HL-60 (cell line): ENCODE measurements at regions not wholly inside any gene's neighbourhood (a gene's known extent, or its start where the extent isn't known, plus 50 kb on each side); places are given as distances from the start of the nearest gene placed in this dataset.

Experiments used
- CTCF ChIP-seq: IDR thresholded peaks from one replicate; pipeline ENCODE4 v1.5.1; 2011; ENCODE audit warnings: low read length, control low read depth, inconsistent platforms; ENCODE audit not compliant: insufficient read depth
- GABPA ChIP-seq: IDR thresholded peaks from 2 replicates; pipeline ENCODE4 v1.6.1; 2012; ENCODE audit warnings: low read depth
- POLR2AphosphoS5 ChIP-seq: IDR thresholded peaks from 2 replicates; pipeline ENCODE4 v1.6.1; 2012; ENCODE audit warnings: low read depth
- REST ChIP-seq: IDR thresholded peaks from 2 replicates; pipeline ENCODE4 v1.6.1; 2012; ENCODE audit warnings: low read depth; ENCODE audit not compliant: insufficient replicate concordance

DNA sequence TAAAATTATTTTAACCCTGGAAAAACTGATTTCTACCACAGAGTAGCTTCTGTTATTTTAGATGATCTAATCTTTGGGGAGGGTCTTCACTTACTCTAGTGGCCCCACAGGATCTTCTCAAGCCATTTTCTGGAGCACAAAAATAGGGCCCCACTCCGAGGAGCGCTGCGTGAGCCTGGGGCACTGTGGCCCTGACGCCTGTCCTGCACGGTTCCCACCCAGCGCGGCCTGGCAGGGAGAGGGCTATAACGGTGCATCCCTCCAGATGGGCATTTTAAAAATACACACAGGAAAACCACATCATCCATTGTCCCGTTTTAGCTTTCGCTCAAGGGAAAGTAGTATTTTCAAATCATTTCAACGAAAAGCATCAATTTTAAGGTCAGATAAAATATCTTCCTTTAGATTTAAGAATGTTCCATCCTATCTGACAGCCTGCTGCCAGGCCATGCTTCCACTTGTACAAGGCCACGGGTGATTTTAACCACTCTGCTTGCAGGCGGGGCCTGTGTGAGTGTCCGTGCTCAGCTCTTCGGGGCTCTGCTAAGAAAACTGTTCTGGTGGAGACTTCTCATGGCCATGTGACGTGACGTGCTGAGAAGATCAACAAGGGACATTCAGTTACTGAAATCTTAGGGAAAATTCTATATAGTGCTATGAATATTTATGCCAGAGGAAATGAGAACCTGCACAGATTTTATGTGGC lies 683.8 kb upstream of the SGCG start:
- no peak for TF ChIP-seq CTCF
- no peak for TF ChIP-seq POLR2AphosphoS5
- no peak for TF ChIP-seq REST
- no peak for TF ChIP-seq GABPA
